ENCODE measurements at regions not wholly inside any gene's neighbourhood (a gene's known extent, or its start where the extent isn't known, plus 50 kb on each side); places are given as distances from the start of the nearest gene placed in this dataset.
"Not testable (repeated sequence)": the region's sequence is repeated elsewhere in the genome, so short reads cannot be mapped to it uniquely, and the experiment has no call there.

DNA sequence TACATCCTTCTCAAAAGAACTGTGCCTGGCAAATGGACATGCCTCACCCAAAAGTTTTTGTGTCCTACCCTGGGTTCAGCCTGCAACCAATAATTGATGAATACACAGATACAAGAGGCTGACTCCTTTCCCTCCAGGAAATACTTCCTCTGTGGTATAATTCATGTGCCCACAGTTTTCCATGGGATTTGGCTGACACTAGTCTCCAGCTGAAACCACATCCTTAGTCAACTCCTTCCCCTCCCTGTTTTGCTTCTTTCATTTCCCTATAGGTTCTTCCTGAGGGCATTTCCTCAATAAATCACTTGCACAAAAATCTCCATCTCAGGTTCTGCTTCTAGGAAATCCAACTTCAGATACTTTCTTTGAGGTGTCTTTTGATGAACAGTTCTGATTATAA is 436.6 kb upstream of the C1orf87 start:
- DNase-seq = no peak

DNA sequence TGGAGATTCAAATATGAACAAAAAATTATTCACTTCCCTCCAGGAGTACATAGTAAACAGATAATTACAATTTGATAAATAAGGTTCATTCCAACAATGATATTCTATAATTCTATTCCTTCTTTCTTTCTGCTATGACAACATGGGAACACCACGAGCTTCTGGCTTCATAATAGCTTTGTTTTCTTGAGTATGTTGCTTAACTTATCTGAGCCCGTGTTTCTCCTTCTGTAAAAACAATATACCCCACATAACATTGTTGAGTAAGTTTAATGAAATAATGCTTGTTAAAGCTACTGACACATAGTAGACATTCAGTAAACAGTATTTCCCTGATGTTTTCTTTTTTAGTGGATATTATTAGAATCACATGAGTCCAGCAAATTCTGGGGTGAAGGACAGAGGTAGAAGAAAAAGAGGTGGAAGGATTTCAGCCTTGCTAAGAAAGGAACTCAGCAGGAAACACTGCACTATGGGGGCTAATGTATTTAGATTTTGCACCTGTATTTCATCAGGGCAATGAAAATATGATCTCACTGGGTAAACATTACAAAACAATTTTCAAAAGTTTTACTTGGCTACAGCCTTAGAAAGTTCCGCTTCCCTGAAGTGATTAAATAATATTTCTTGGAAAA is 430.8 kb upstream of the C1orf87 start:
- DNase-seq = peak; percentile 28

DNA sequence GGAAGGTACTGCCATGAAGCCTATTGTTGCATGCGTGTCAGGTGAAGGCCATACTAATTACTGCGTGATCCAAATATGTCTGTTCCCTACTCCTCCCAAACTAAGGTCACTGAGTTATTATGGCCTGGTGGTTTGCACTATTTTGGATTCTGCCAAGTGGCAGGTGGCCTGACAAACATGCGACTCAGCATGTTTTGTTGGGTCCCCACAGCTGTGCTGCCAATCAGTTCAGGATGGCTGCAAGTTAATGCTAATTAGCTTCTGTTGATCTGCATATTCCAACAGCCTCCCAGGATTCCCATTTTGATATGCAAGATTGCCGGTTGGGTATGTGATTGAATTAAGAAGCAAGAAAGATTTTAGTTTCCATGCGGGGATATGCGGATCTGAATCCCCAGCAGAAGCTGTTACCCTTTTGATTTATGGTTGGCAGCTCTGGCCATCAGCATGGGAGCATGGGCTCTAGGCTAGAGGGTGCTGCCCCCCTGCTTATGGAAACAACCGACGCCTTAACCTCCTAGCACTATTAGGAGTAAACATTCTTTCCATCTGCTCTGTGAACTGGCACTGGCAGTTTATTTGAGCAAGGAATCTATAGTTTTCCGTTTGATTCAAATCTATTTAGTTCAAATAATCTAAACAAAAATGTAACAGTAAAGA is 429.8 kb upstream of the C1orf87 start:
- DNase-seq = peak; percentile 93

DNA sequence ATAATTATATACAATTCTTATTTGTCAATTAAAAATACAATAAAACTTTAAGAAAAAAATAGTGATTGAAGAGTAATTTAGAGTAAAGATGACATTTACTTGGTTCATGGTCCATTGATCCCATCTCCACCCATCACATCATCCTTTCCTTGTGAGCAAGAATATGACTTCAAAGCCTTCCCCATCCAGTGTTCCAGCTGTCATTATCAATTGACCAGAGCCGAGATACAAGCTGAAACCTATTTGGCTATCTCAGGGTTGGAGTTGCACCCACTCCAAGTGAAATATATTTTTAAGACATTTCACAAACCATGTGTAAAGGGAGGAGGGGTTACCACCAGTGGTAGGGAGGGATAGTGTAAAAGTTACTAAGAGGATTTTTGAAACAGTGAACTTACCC is 428.9 kb upstream of the C1orf87 start:
- DNase-seq = no peak

DNA sequence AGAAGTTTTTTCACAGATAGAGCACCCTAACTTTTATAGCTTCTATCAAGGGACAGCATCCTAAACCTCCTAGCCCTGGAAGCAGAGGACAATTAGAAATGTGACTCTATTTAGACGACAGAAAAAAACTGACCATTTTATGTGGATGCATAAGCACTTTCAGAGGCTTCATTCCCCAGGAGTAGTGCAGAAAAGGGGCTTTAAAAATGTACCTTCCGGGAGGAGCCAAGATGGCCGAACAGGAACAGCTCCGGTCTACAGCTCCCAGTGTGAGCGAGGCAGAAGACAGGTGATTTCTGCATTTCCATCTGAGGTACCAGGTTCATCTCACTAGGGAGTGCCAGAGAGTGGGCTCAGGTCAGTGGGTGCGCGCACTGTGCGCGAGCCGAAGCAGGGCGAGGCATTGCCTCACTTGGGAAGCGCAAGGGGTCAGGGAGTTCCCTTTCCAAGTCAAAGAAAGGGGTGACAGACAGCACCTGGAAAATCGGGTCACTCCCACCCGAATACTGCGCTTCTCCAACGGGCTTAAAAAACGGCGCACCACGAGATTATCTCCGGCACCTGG is 416.4 kb upstream of the C1orf87 start:
- DNase-seq = not testable (repeated sequence)

DNA sequence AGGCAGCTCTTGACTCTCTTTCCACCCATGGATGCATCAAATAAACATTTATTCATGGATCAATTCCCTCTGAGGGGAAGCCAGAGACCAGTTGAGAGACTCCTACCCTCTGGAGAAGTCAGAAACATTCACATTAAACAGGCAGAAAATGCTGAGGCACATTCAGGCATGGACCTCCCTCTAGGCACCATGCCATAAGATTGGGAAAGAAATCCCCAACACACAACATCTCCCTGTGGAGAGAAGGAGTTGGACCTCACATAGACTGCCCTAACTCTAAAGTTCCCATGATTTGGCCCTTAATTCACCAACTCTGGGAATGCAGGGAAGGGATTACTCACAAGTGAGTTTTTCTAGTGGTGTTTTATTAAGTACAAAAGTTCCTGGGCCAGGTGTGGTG is 415.3 kb upstream of the C1orf87 start:
- no peak for DNase-seq

DNA sequence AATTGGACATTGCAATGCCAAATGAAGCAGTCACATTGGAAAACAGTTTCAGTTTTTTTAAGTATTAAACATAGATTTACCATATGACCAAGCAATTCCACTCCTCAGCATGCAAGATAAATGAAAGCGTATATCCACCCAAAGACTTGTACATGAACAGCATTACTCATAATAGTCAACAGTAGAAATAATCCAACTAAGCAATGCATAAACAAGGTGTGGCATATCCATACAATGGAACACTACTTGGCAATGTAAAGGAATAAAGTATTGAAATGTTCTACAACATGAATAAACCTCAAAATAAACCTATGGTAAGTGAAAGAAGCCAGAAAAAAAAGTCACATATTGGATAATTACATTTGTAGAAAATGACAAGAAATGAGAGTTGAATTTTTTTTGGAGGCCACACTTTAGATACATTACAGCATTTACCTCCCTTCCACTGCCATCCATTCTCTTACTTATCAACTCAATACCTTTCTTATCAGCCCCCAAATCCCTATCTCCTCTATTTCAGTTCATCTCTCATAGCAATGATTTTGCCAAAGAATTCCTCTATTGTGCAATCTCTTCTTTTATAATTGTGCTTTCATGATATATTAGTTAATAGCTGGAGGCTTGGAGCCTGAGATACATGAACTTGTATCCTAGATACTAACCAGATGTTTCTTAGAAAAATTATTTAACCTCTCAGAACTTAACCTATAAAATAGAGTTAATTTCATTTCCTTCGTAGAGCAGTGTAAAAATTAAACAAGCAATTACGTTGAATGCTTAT is 414.2 kb upstream of the C1orf87 start:
- DNase-seq = no peak

DNA sequence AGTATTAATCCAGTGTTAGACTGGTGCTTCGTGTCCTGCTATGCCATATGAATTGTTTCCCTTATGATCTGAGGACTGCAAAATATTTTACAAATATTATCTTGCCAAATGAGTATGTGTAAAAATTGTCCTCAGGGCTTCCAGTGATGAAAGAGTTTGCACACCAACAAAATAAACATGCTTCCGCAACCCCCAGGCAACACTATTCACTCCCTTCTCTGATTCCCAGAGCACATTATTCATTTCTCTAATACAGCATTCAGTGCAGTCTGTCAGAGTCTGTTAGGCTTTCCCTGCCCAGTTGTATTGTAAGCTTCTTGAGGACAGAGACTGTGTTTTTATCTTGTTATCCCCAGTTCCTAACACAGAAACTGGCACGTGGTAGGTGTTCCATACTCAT is 409.9 kb upstream of the C1orf87 start:
- DNase-seq = no peak

DNA sequence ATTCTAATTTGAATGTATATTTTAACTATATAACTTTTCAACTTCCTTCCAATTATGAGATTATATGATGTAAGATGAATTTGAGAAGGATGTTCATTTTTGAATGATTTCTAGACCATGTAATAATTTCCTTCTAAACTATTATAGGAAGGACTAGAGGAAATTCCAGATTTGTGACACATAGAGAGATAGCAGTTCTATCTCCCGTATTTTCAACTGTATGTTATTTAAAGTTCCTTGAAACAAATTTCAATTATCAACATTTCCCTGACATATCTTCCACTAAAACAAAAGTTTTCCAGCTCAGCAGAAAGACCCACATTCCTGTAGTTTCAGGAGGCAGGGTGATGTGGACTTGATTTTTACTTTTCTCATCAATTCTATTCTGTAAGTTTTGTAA is 396.7 kb upstream of the C1orf87 start:
- DNase-seq = no peak

DNA sequence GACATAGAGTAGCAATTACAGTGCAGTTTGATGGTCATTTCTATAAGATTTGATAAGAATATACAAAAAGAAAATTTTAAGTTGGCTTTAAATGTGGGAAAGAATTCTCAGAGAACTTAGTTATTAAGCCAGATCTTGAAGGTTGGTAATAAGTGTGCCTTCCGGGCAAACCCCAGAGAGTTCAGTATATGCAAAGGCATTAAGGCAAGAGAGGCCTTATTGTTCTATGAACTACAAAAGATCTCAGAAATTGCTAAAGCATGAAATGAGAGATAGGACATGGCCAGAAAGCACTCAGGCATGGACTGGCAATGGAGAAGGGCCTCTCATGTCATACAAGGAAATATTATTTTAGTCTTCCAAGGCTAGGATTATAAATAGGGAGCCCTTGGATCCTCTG is 390.2 kb upstream of the C1orf87 start:
- DNase-seq = no peak

DNA sequence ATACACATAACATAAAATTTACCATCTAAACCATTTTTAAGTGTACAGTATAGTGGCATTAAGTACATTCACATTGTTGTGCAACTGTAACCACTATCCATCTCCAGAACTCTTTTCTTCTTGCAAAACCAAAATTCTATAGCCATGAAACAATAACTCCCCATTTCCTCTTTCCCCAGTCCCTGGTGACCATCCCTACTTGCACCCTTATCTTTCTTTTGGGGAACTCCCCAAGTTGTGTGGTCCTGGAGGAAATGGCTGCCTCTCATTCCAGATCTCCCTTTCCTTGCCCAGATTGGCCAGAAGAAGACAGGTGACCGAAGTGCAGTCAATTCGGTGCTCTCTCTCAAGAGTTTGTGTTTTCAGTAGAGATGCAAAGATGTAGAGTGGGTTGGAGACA is 389.6 kb upstream of the C1orf87 start:
- DNase-seq = no peak

DNA sequence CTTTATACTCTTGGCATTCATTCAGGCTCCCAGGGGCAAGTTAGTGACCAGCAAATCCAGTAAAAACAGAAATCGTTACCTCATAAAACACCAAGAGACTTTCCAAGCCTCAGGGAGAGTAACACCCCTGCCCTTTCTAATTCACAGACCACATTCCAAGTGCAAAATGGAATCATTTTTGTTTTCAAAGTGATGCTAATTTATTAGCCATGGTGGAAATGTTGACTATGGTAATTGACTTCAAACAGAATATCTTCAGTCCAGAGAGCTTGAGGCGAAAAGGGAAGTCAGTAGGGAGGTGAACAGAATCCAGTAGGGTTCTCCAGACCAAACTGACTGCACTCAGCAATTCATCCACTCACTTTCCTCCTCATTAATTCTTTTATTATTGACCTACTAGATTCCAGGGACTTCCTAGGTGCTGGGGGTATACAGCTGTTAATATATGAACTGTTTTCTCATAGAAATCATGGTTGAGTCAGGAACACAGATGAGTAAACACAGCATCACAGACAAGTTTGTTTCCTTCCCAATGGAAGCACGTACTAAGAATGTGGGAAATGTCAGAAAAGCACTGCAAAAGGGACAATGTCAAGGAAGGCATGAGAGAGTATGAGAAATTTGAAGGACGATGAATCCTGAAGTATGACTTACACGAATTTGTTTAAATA is 388.5 kb upstream of the C1orf87 start:
- DNase-seq = no peak

DNA sequence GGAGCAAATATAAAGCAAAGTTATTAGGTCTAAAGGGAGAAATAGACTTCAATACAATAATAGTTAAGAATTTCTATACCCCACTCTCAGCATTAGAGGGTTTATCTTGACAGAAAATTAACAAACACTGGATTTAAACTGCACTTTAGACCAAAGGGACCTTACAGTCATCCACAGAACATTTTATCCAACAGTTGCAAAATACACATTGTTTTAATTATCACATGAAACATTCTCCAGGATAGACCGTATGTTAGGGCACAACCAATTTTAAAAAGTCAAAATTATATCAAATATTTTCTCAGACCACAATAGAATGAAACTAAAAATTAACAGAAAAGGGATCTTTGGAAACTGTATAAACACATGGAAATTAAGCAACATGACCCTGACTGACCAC is 384.5 kb upstream of the C1orf87 start:
- DNase-seq = no peak

DNA sequence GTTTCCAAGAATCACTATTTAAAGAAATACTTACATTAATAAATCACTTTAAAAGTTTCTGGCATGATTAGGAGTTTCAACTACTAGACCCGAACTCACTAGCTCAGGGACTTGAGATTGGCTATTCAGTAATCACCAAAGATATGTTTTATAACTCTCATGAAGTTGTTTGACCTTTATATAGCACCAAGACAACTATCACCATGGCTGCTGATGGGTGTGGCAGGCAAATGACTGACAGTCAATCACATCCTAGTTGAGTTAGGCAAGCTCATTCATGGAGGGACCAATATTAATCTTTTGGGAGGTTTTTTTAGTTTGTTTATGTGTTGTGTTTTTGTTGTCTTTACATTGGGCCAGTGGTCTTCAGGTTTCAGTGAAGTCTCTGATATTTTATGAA is 376.3 kb upstream of the C1orf87 start:
- DNase-seq = no peak

DNA sequence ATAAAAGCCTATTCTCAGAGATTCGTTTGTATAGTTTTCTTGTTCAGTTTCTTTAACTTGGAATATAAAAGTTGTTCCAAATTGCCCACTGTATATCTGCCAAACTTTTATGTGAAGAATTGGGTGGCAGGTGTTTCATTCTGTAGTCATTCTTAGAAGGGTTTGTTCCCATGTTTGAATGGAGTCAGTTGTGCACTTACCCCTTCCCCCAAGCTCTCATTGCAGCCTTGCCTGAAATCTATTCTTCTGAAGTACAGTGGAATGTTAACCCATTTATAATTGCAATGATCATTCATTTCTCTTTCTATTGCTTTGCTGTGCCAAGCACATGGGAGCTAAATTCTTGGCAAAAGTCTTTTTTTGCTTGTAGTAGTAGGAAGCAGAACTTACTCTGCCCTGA is 375.3 kb upstream of the C1orf87 start:
- DNase-seq = peak; percentile 79

DNA sequence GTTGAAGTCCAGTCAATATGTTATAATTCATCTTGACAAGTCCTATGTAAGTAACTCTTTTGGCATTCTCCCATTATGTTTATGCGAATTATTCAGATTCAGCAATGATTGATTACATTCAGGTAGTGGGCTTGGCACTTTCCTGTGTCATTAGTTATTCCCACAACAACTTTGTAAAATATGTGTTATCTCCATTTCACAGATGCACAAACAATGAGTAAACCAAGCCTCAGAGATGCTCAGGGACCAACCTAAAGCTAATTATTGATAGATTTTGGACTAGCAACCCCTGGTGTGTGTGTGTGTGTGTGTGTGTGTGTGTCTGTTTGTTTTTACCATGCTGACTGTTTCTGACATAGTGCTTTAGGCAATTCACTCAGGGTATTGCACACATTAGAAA is 371.1 kb upstream of the C1orf87 start:
- no peak for DNase-seq

DNA sequence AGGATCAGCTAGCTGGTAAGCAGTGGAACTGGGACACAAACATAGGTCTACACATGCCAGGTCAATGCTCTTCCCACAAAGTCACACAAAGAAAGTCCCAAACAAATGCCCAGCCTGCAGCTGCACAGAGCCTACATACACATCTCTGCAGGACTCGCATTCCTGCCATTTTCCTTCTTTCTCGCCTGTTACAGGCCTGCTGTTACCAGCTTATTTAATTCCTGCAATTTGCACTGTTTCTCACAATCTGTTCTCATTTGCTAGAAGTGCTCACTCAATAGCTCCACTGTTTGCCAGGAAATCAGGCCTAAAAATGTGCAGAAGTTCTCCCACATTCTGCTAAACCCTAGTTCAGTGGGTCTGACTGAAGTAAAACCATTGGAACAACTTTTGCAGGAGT is 362.6 kb upstream of the C1orf87 start:
- peak; percentile 79 for DNase-seq

DNA sequence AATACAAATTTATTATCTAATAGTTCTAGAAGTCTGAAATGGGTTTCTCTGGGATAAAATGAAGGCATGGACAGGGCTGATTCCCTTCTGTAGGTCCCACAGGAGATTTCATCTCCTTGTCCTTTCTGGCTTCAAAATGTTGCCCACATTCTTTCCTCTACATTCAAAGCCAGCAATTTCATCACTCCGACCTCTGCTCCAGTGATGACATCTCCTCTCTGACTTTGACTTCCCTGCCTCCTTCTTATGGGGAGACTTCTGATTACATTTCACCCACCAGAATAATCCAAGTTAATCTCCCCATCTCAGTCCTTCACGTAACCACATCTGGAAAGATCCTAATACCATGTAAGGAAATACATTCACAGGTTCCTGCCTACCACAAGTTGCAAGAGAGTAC is 358.0 kb upstream of the C1orf87 start:
- DNase-seq = no peak

DNA sequence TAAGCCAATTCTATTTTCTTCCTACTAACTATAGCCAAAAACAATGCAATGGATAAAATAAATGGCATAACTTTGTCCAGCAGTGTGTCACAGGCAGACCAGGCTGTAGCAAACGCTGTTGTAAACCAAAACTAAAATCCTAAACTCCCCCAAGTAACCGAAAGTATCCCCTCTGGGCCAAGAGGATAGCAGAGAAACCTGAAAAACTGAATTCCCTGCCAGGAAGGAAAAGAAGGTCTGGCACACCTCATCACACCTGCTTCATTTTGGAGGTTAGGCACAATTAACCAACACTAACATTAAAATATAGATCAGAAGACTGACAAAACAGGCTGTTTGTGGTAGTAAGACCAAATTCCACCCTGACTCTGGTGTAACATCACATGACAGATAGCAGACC is 356.8 kb upstream of the C1orf87 start:
- DNase-seq = no peak

DNA sequence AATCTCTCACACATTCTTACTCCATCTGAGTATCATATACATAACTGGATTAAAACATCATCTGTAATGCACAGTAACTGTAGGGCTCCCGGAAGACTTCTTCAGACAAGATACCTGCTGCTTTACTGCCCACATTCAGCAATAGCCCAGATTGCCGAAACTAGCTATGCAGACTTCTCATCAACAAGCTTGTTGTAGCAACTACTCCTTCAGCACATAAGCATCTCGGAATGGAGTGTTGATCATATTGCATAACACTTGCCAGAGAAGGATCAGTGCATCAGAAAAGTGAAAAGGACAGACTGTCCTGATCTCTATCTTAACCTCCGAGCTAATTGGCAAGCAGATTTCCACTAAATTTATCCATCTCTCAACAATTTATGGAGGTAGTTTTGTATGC is 354.6 kb upstream of the C1orf87 start:
- peak; percentile 25 for DNase-seq

DNA sequence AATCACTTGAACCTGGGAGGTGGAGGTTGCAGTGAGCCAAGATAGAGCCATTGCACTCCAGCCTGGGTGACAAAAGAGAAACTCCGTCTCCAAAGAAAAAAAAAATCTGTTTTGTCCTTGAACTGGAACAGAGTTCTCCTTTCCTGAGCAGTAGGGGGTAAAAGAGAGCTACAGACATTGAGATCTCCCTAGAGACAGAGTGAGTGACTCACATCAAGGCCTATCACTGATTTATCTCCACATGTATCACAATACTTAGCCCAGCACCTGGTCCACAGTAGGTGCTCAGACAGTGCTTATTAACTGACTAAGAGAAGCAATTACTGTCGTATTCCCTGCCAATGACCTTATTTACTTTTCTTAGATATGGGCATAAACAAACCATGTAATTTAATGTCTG is 354.1 kb upstream of the C1orf87 start:
- DNase-seq = no peak

DNA sequence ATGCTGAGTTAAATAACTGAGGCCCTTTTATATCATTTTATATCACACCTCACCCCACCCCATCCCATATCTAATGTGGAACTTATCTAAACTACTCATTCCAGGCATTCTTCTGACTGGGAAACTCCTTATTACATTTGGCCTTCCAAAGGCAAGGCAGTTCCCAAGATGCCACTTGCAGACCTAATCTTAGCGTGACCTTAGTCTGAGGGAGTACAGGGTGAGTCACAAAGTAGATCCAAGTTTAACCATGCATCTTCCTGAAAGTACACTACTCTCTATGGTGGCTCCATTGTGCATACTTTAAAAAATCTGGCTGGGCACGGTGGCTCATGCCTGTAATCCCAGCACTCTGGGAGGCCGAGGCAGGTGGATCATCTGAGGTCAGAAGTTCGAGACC is 353.6 kb upstream of the C1orf87 start:
- DNase-seq = no peak

DNA sequence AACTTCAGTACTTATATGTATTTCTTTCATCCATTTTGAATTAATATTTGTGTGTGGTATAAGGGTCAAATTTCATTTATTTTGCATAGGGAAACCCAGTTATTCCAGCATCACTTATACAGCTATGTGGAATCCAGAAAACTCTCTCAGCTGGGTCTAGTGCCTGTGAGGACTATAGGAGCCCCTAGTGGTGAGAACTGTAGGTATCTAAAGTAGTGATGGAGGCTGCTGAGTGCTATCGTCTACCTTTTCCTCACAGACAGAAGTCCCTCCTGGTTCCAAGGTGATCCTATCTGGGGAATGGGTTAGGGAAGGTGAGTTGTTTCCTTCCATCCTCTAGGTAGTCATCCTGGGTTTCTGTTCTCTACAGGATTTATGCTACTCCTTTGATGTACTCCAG is 352.0 kb upstream of the C1orf87 start:
- no peak for DNase-seq
